IMR-90 (cell line): ENCODE measurements at regions not wholly inside any gene's neighbourhood (a gene's known extent, or its start where the extent isn't known, plus 50 kb on each side); places are given as distances from the start of the nearest gene placed in this dataset.

Experiments used
- ATAC-seq: fragments of 200-7000 bp; cut with Tn5 transposase; 2 replicates; pipeline ENCODE4 v1.9.1; 2020; ENCODE audit warnings: low read depth, mild to moderate bottlenecking, moderate library complexity
- BruUV-seq: library from RNA; stranded (reverse); fragments of 400-500 nt; replicated peaks from 2 replicates; lab custom pipeline; 2021; lab: Mats Ljungman, UMichigan
- CTCF ChIA-PET: fragments of 300-600 bp; formaldehyde crosslinking; extraction: SDS; loops from one replicate; lab custom pipeline; 2021; ENCODE audit warnings: antibody characterized with exemption; lab: Yijun Ruan, JAX
- POLR2A ChIA-PET: fragments of 300-600 bp; sonication (Branson Sonifier 250); formaldehyde crosslinking; loops from one replicate; lab custom pipeline; 2022; ENCODE audit warnings: antibody characterized with exemption; ENCODE audit not compliant: unreplicated experiment; lab: Charles Lee
- DNase-seq: peaks from one replicate; pipeline ENCODE4 v3.0.0; 2013
- H2AFZ ChIP-seq: replicated peaks from 2 replicates; pipeline ENCODE3; 2013; ENCODE audit warnings: low read length, mild to moderate bottlenecking; ENCODE audit not compliant: poor library complexity
- H2AK5ac ChIP-seq: 2 replicates; pipeline ENCODE4 v1.6.1; 2013; ENCODE audit warnings: low read depth, low read length, inconsistent platforms
- H2AK9ac ChIP-seq: replicated peaks from 2 replicates; pipeline ENCODE3; 2013; ENCODE audit warnings: mild to moderate bottlenecking, low read depth, low read length, moderate library complexity; ENCODE audit not compliant: poor library complexity
- H2BK120ac ChIP-seq: 2 replicates; pipeline ENCODE4 v1.6.1; 2013; ENCODE audit warnings: low read depth, low read length, inconsistent platforms
- H2BK15ac ChIP-seq: 3 replicates; pipeline ENCODE4 v1.6.1; 2013; ENCODE audit warnings: low read depth, low read length, inconsistent platforms
- H2BK20ac ChIP-seq: 2 replicates; pipeline ENCODE4 v1.6.1; 2013; ENCODE audit warnings: low read depth, mild to moderate bottlenecking, inconsistent platforms, low read length, moderate library complexity
- H2BK5ac ChIP-seq: 2 replicates; pipeline ENCODE4 v1.6.1; 2013; ENCODE audit warnings: mild to moderate bottlenecking, low read depth, low read length, inconsistent platforms; ENCODE audit not compliant: poor library complexity, severe bottlenecking
- H3K14ac ChIP-seq: replicated peaks from 2 replicates; pipeline ENCODE4 v1.6.1; 2013; ENCODE audit warnings: low read depth, low read length, inconsistent platforms
- H3K18ac ChIP-seq: 2 replicates; pipeline ENCODE4 v1.6.1; 2013; ENCODE audit warnings: low read depth, low read length, control low read depth
- H3K23ac ChIP-seq: 2 replicates; pipeline ENCODE4 v1.6.1; 2013; ENCODE audit warnings: low read depth, low read length, inconsistent platforms
- H3K27ac ChIP-seq: 2 replicates; pipeline ENCODE4 v1.5.1; 2013; ENCODE audit warnings: mild to moderate bottlenecking, control low read depth, low read length; ENCODE audit not compliant: insufficient read depth
- H3K27me3 ChIP-seq: 2 replicates; pipeline ENCODE4 v1.6.1; 2013; ENCODE audit warnings: low read length; ENCODE audit not compliant: control insufficient read depth, insufficient read depth
- H3K36me3 ChIP-seq: 2 replicates; pipeline ENCODE4 v1.6.1; 2013; ENCODE audit warnings: low read length, mixed read lengths; ENCODE audit not compliant: control insufficient read depth, insufficient read depth
- H3K4ac ChIP-seq: 2 replicates; pipeline ENCODE4 v1.6.1; 2013; ENCODE audit warnings: low read depth, low read length, inconsistent platforms
- H3K4me1 ChIP-seq: 2 replicates; pipeline ENCODE4 v1.6.1; 2013; ENCODE audit warnings: low read length, mixed read lengths; ENCODE audit not compliant: control insufficient read depth, insufficient read depth
- H3K4me2 ChIP-seq: 2 replicates; pipeline ENCODE4 v1.6.1; 2013; ENCODE audit warnings: low read depth, mild to moderate bottlenecking, control low read depth, low read length, moderate library complexity
- H3K4me3 ChIP-seq: 2 replicates; pipeline ENCODE4 v1.5.1; 2013; ENCODE audit warnings: low read depth, mild to moderate bottlenecking, control low read depth, low read length, moderate library complexity; ENCODE audit not compliant: insufficient read depth
- H3K56ac ChIP-seq: 2 replicates; pipeline ENCODE4 v1.6.1; 2013; ENCODE audit warnings: low read length, inconsistent platforms; ENCODE audit not compliant: insufficient read depth; ENCODE audit errors: extremely low read depth
- H3K79me1 ChIP-seq, 2 experiments: 2 replicates each; pipeline ENCODE4 v1.6.1; 2013; ENCODE audit warnings: low read length in 2 of 2, inconsistent platforms in 1 of 2, low read depth in 1 of 2
- H3K9ac ChIP-seq: 2 replicates; pipeline ENCODE4 v1.6.1; 2013; ENCODE audit warnings: low read depth, low read length, control low read depth
- H3K9me1 ChIP-seq: 2 replicates; pipeline ENCODE4 v1.6.1; 2013; ENCODE audit warnings: low read length, inconsistent platforms; ENCODE audit not compliant: insufficient read depth
- H3K9me3 ChIP-seq: 2 replicates; pipeline ENCODE4 v1.6.1; 2013; ENCODE audit warnings: low read length; ENCODE audit not compliant: control insufficient read depth, insufficient read depth
- H4K20me1 ChIP-seq: 2 replicates; pipeline ENCODE4 v1.6.1; 2013; ENCODE audit warnings: low read length, inconsistent platforms; ENCODE audit not compliant: insufficient read depth
- H4K5ac ChIP-seq: 2 replicates; pipeline ENCODE4 v1.6.1; 2013; ENCODE audit warnings: mild to moderate bottlenecking, low read depth, low read length, control low read depth
- H4K8ac ChIP-seq, 2 experiments: 2 replicates each; pipeline ENCODE4 v1.6.1; 2013; ENCODE audit warnings: low read depth in 2 of 2, low read length in 2 of 2, control low read depth in 1 of 2, inconsistent platforms in 1 of 2
- H4K91ac ChIP-seq: 2 replicates; pipeline ENCODE4 v1.6.1; 2013; ENCODE audit warnings: low read depth, low read length, inconsistent platforms; ENCODE audit not compliant: insufficient read depth
- BHLHE40 ChIP-seq: fragments of 150-350 bp; IDR thresholded peaks from 2 replicates; pipeline ENCODE4 v1.6.1; 2016; ENCODE audit warnings: mild to moderate bottlenecking, low read depth, low read length
- CHD1 ChIP-seq: IDR thresholded peaks from 2 replicates; pipeline ENCODE4 v1.6.1; 2012; ENCODE audit warnings: low read depth, low read length, improper control_type of control experiment
- FOS ChIP-seq: fragments of 150-350 bp; IDR thresholded peaks from 2 replicates; pipeline ENCODE4 v1.6.1; 2016; ENCODE audit warnings: low read depth, low read length
- MAFK ChIP-seq: IDR thresholded peaks from 2 replicates; pipeline ENCODE4 v1.6.1; 2012; ENCODE audit warnings: low read depth, low read length, improper control_type of control experiment
- MXI1 ChIP-seq: IDR thresholded peaks from 2 replicates; pipeline ENCODE4 v1.6.1; 2012; ENCODE audit warnings: low read depth, mild to moderate bottlenecking, low read length, moderate library complexity, borderline replicate concordance
- NFE2L2 ChIP-seq: fragments of 150-350 bp; IDR thresholded peaks from 2 replicates; pipeline ENCODE4 v1.6.1; 2016; ENCODE audit warnings: low read depth, mild to moderate bottlenecking, low read length
- POLR2A ChIP-seq: IDR thresholded peaks from 2 replicates; pipeline ENCODE4 v1.6.1; 2012; ENCODE audit warnings: mild to moderate bottlenecking, low read depth, low read length
- RAD21 ChIP-seq: IDR thresholded peaks from 2 replicates; pipeline ENCODE4 v1.6.1; 2012; ENCODE audit warnings: low read length, improper control_type of control experiment
- RFX5 ChIP-seq: IDR thresholded peaks from 2 replicates; pipeline ENCODE4 v1.8.0; 2012; ENCODE audit warnings: low read depth, mild to moderate bottlenecking, low read length, moderate library complexity
- WGBS, 2 experiments: methylation state at CpG; one replicate each; pipeline versions ENCODE4 v1.1.5 to v1.1.7; 2013; ENCODE audit warnings: missing lambda C conversion rate in 2 of 2; ENCODE audit not compliant: insufficient read length in 1 of 2; ENCODE audit errors: extremely low coverage in 2 of 2; 5-methylcytosine and 5-hydroxymethylcytosine counted together
- dilution Hi-C: fragments of 300-500 bp; cut with HindIII; formaldehyde crosslinking; loops from one replicate; pipeline ENCODE4 v1.14.3; 2018; ENCODE audit warnings: low sequenced_read_pairs; ENCODE audit not compliant: unreplicated experiment
- in situ Hi-C: fragments of 300-500 bp; cut with MboI; formaldehyde crosslinking; loops from 3 replicates; pipeline ENCODE4 v1.14.3; 2019; ENCODE audit warnings: low sequenced_read_pairs, inconsistent platforms, mixed read lengths
- intact Hi-C: fragments of 100-400 bp; cut with micrococcal nuclease; formaldehyde crosslinking; loops from 2 replicates; pipeline ENCODE4 v1.10.0; 2022
- TF ChIP-seq, protein P1 (sequence below): fragments of 150-350 bp; IDR thresholded peaks from 2 replicates; pipeline ENCODE4 v1.6.1; 2017; ENCODE audit warnings: mild to moderate bottlenecking, antibody characterized with exemption, low read length, low read depth
- TF ChIP-seq, protein P2 (sequence below): fragments of 150-350 bp; IDR thresholded peaks from 2 replicates; pipeline ENCODE4 v1.6.1; 2016; ENCODE audit warnings: low read depth, mild to moderate bottlenecking, low read length, moderate library complexity, borderline replicate concordance
- TF ChIP-seq, protein P3 (sequence below): conservative IDR thresholded peaks from 2 replicates; pipeline ENCODE4 v1.5.1; 2012; ENCODE audit warnings: mild to moderate bottlenecking, low read depth, low read length, improper control_type of control experiment

DNA sequence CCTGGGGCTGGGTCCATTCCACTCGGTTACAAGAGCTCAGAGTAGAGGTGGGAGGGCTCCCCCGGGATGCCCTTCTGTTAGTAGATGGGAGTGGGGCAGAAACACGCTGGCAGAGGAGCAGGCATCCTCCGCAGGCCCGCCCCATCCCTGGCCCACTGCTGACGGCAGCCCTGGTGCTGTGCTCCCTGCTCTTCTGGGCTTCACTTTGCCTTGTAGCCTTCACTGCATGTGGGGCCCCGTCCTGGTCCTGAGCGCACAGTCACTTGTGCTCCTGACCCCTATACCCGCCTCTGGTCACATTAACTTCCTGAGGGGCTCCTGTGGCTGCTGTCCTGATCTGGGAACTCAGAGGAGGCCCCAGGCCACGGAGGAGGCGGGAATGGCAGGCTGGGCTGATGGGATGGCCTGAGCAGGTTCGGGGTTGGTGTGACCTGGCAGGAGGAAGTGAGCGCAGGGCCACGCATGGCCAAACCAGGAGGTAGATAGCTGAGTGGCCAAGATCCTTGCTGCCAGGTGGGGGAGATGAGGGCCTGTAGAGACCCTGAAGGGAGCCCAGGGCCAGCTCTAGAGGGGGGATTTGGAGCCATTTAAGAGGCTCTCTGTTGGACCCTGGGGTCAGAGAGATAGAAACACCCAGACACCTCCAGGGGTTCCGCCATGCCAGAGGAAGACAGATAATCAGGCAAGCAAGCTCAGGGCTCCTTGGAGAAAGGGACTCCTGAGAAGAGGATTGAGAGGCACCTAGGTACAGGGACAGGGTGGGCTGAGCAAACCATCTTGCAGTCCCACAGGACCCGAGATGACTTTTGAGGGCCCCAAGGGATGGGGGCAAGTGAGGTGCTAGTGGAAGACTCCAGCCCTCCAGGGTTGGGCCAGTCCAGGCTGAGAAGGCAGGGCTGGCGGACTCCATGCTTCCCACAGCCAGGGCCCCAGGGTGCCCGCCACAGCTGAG, 92.2 kb upstream of the PRR23E start:
- ChIA-PET POLR2A (no interaction called here), CTCF (no interaction called here)
- Histone ChIP-seq H2AK9ac (no peak overlapping the region), H3K9ac (no peak overlapping the region), H2AFZ (no peak overlapping the region), H3K4me3 (no peak overlapping the region), H3K4me2 (no peak overlapping the region), H3K79me1 (no peaks in the 10 kb centered on the region), H4K8ac (no peak overlapping the region), H2AK5ac (no peak overlapping the region), H2BK5ac (no peak overlapping the region), H3K27me3 (peaks cover 35% of the 10 kb centered on the region), H2BK120ac (no peak overlapping the region), H3K36me3 (no peaks in the 10 kb centered on the region), H2BK15ac (no peak overlapping the region), H3K14ac (no peak overlapping the region), H3K23ac (no peak overlapping the region), H3K9me3 (no peaks in the 10 kb centered on the region), H3K56ac (no peak overlapping the region), H4K20me1 (no peaks in the 10 kb centered on the region), H3K4ac (no peak overlapping the region), H3K27ac (no peak overlapping the region), H4K91ac (no peak overlapping the region), H3K4me1 (no peaks in the 10 kb centered on the region), H2BK20ac (no peak overlapping the region), H3K9me1 (no peaks in the 10 kb centered on the region), H3K18ac (no peak overlapping the region), H4K5ac (no peak overlapping the region)
- TF ChIP-seq CHD1 (no peak), NFE2L2 (no peak), MAFK (no peak), POLR2A (no peak), FOS (no peak), BHLHE40 (no peak), RAD21 (no peak), RFX5 (no peak), MXI1 (no peak)
- TF ChIP-seq, protein P1, sequence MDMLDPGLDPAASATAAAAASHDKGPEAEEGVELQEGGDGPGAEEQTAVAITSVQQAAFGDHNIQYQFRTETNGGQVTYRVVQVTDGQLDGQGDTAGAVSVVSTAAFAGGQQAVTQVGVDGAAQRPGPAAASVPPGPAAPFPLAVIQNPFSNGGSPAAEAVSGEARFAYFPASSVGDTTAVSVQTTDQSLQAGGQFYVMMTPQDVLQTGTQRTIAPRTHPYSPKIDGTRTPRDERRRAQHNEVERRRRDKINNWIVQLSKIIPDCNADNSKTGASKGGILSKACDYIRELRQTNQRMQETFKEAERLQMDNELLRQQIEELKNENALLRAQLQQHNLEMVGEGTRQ = no peak
- TF ChIP-seq, protein P2, sequence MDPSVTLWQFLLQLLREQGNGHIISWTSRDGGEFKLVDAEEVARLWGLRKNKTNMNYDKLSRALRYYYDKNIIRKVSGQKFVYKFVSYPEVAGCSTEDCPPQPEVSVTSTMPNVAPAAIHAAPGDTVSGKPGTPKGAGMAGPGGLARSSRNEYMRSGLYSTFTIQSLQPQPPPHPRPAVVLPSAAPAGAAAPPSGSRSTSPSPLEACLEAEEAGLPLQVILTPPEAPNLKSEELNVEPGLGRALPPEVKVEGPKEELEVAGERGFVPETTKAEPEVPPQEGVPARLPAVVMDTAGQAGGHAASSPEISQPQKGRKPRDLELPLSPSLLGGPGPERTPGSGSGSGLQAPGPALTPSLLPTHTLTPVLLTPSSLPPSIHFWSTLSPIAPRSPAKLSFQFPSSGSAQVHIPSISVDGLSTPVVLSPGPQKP = no peak
- TF ChIP-seq, protein P3, sequence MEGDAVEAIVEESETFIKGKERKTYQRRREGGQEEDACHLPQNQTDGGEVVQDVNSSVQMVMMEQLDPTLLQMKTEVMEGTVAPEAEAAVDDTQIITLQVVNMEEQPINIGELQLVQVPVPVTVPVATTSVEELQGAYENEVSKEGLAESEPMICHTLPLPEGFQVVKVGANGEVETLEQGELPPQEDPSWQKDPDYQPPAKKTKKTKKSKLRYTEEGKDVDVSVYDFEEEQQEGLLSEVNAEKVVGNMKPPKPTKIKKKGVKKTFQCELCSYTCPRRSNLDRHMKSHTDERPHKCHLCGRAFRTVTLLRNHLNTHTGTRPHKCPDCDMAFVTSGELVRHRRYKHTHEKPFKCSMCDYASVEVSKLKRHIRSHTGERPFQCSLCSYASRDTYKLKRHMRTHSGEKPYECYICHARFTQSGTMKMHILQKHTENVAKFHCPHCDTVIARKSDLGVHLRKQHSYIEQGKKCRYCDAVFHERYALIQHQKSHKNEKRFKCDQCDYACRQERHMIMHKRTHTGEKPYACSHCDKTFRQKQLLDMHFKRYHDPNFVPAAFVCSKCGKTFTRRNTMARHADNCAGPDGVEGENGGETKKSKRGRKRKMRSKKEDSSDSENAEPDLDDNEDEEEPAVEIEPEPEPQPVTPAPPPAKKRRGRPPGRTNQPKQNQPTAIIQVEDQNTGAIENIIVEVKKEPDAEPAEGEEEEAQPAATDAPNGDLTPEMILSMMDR = no peak
- dilution Hi-C loops = no loop called here
- DNase-seq = no peak
- BruUV-seq = no TSS peak
- intact Hi-C loops = no loop called here
- in situ Hi-C loops = no loop called here
- WGBS, 2 experiments = 41% methylated on average over 5 of the region's 18 CpGs; no CpG with 5 or more reads in 1 of the 2 experiments
- no peak for ATAC-seq
